AG04449 (cell line): ENCODE measurements at regions not wholly inside any gene's neighbourhood (a gene's known extent, or its start where the extent isn't known, plus 50 kb on each side); places are given as distances from the start of the nearest gene placed in this dataset.

ENCODE experiments used
- CTCF ChIA-PET: fragments of 350-600 bp; formaldehyde crosslinking; extraction: SDS; loops from one replicate; lab custom pipeline; 2021; ENCODE audit warnings: antibody characterized with exemption; lab: Yijun Ruan, JAX
- POLR2A ChIA-PET: fragments of 400-600, 350-600 bp; formaldehyde crosslinking; extraction: SDS; loops from one replicate; lab custom pipeline; 2020; ENCODE audit warnings: antibody characterized with exemption, inconsistent platforms; lab: Yijun Ruan, JAX
- DNase-seq: peaks from one replicate; pipeline ENCODE4 v3.0.0-alpha.2; 2010; ENCODE audit warnings: low read depth, low spot score
- H3K4me3 ChIP-seq: 2 replicates; pipeline ENCODE4 v1.5.1; 2011; ENCODE audit warnings: low read depth, mild to moderate bottlenecking, control low read depth, low read length
- CTCF ChIP-seq: IDR thresholded peaks from one replicate; pipeline ENCODE4 v1.5.1; 2011; ENCODE audit warnings: mild to moderate bottlenecking, moderate library complexity, low read length, control low read depth, inconsistent platforms; ENCODE audit not compliant: insufficient read depth; ENCODE audit errors: missing control alignments

- POLR2A ChIA-PET = no interaction called here
Measured at GRCh38 chr11:115080923-115081680, 402.8 kb downstream of the NXPE2 start.

GRCh38 chr11:115081972-115082371, 403.6 kb downstream of the NXPE2 start:
- CTCF ChIA-PET = no interaction called here
- DNase-seq = no peak

More at GRCh38 chr11:115080923-115081680, 402.8 kb downstream of the NXPE2 start:
- H3K4me3 ChIP-seq = no peak overlapping the region
- CTCF ChIA-PET = no interaction called here
- TF ChIP-seq CTCF = no peak
- no peak for DNase-seq

GRCh38 chr11:115083144-115083806, 404.9 kb downstream of the NXPE2 start:
- TF ChIP-seq CTCF = no peak
- POLR2A ChIA-PET = no interaction called here
- no peak overlapping the region for H3K4me3 ChIP-seq
- CTCF ChIA-PET = no interaction called here
- no peak for DNase-seq

More at GRCh38 chr11:115081972-115082371, 403.6 kb downstream of the NXPE2 start:
- no peak for TF ChIP-seq CTCF
- no peak overlapping the region for H3K4me3 ChIP-seq
- POLR2A ChIA-PET = no interaction called here

- no peak overlapping the region for H3K4me3 ChIP-seq
- CTCF ChIA-PET = no interaction called here
- POLR2A ChIA-PET = no interaction called here
- TF ChIP-seq CTCF = no peak
- DNase-seq = no peak
Measured at GRCh38 chr11:115084231-115084630, 405.9 kb downstream of the NXPE2 start.

GRCh38 chr11:115085461-115086210, 407.3 kb downstream of the NXPE2 start:
- CTCF ChIA-PET = no interaction called here
- H3K4me3 ChIP-seq = no peak overlapping the region
- TF ChIP-seq CTCF = no peak
- POLR2A ChIA-PET = no interaction called here
- DNase-seq = no peak

- no peak for DNase-seq
- ChIA-PET POLR2A (no interaction called here), CTCF (no interaction called here)
- TF ChIP-seq CTCF = no peak
- H3K4me3 ChIP-seq = no peak overlapping the region
Measured at GRCh38 chr11:115087791-115088190, 409.5 kb downstream of the NXPE2 start.
